ENCODE measurements at regions not wholly inside any gene's neighbourhood (a gene's known extent, or its start where the extent isn't known, plus 50 kb on each side); places are given as distances from the start of the nearest gene placed in this dataset.
"Not testable (repeated sequence)": the region's sequence is repeated elsewhere in the genome, so short reads cannot be mapped to it uniquely, and the experiment has no call there.

DNA sequence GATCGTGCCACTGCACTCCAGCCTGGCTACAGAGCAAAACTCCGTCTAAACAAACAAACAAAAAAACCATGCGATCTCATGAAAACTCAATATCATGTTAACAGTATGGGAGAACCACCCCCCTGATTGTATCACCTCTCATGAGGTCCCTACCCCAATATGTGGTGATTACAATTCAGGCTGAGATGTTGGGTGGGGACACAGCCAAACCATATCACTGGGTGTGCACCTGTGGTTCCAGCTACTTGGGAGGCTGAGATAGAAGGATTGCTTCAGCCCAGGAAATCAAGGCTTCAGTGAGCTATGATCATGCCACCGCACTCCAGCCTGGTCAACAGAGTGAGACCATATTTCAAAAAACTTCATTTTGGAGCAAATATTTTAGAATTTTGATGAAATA is 1094.7 kb upstream of the CDH8 start:
- no peak for DNase-seq (ENCODE audit: low spot score)

- no peak for DNase-seq (ENCODE audit: low spot score)
Measured at GRCh38 chr16:63129411-63130125, 1093.3 kb upstream of the CDH8 start.

DNA sequence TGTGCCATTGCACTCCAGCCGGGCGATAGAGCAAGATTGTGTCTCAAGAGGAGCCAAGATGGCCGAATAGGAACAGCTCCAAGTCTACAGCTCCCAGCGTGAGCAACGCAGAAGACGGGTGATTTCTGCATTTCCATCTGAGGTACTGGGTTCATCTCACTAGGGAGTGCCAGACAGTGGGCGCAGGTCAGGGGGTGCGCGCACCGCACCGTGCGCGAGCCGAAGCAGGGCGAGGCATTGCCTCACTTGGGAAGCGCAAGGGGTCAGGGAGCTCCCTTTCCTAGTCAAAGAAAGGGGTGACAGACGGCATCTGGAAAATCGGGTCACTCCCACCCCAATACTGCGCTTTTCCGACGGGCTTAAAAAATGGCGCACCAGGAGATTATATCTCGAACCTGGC is 1083.7 kb upstream of the CDH8 start:
- not testable (repeated sequence) for DNase-seq (ENCODE audit: low spot score)

- no peak for DNase-seq (ENCODE audit: low spot score)
Measured at GRCh38 chr16:63100082-63100481, 1063.8 kb upstream of the CDH8 start.

GRCh38 chr16:63096857-63097256 is 1060.6 kb upstream of the CDH8 start:
- DNase-seq (ENCODE audit: low spot score) = no peak

- DNase-seq (ENCODE audit: low spot score) = no peak
Measured at GRCh38 chr16:63092736-63093135, 1056.5 kb upstream of the CDH8 start.

- no peak for DNase-seq (ENCODE audit: low spot score)
Measured at GRCh38 chr16:63082101-63082500, 1045.9 kb upstream of the CDH8 start.

DNA sequence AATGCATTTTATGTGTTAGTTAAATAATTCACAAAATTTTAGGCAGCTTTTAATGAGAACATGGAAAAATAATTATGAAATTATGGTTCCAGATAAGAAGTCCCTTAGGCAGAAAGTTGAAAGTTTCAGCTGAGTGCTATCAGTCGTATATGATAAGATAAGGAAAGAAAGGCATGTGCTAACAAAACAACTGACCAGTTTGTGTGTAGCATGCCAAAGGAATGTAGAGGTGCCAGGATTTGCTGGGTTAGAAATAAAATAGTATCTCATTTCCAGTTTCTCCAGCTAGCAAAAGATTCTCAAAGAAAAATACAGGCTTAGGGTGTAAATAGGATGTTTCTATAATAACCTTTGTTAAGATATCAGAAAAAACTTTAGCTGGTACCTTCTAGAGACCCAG is 1044.5 kb upstream of the CDH8 start:
- no peak for DNase-seq (ENCODE audit: low spot score)

DNA sequence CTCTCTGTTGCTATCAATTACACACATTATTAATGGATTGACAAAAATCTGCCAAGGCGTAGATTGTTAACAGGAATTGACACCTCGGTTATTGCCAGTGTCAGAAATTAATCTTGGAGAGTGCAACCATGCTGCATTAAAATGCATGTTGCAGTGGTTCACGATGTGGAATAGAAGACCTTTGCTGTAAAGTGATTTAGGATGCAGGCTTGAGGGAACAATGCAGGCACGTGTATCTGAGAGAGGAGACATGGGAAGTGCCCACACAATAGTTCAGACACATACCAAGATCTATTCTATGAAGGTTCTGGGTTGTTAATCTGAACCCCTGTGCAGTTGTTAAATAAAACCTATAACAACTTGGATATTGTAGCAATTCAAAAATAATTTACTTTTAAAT is 1032.8 kb upstream of the CDH8 start:
- DNase-seq (ENCODE audit: low spot score) = no peak

GRCh38 chr16:63067141-63067540 is 1030.9 kb upstream of the CDH8 start:
- DNase-seq (ENCODE audit: low spot score) = no peak

- DNase-seq (ENCODE audit: low spot score) = no peak
Measured at GRCh38 chr16:63066552-63066951, 1030.3 kb upstream of the CDH8 start.

GRCh38 chr16:63061319-63061718 is 1025.1 kb upstream of the CDH8 start:
- no peak for DNase-seq (ENCODE audit: low spot score)

DNA sequence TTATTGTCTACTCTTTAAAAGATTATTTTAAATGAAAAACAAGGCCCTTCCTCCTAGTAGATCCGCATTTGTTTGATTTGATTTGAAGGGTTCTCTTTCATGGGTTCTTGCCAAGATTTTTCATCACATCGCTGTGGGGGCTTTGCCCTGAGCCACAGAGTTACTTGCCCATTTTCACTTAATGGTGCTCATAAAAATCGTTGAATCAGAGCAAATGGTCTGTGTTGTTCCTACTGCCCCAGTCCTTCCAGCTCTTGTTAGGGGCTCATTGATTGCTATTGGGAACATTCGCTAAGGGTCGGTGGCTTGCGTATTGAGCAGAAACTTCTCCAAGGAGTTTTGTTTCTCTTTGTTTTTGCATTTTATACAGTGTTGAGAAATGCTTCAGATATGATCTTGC is 1023.4 kb upstream of the CDH8 start:
- DNase-seq (ENCODE audit: low spot score) = no peak

DNA sequence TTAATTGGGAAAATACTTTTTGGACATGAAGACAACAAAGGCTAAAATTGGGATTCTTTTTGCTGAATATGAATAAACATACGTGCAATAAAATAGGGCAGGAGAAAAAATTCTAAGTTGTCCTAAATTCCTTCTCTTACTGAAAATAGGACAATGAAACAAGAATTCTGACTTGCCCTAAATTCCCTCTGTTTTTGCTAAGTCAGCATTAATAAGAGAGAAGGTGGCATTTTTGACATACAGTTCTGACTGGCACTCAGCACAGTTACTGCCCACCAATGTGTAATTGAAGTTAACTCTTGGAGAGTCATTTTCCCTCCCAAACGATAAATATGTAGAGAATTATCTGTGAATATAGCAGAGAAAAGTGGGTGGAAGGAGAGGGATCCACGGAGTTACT is 1021.1 kb upstream of the CDH8 start:
- no peak for DNase-seq (ENCODE audit: low spot score)

- no peak for DNase-seq (ENCODE audit: low spot score)
Measured at GRCh38 chr16:63050391-63050790, 1014.2 kb upstream of the CDH8 start.

- no peak for DNase-seq (ENCODE audit: low spot score)
Measured at GRCh38 chr16:63038397-63039106, 1002.3 kb upstream of the CDH8 start.

GRCh38 chr16:63037761-63038396 is 1001.6 kb upstream of the CDH8 start:
- DNase-seq (ENCODE audit: low spot score) = no peak

DNA sequence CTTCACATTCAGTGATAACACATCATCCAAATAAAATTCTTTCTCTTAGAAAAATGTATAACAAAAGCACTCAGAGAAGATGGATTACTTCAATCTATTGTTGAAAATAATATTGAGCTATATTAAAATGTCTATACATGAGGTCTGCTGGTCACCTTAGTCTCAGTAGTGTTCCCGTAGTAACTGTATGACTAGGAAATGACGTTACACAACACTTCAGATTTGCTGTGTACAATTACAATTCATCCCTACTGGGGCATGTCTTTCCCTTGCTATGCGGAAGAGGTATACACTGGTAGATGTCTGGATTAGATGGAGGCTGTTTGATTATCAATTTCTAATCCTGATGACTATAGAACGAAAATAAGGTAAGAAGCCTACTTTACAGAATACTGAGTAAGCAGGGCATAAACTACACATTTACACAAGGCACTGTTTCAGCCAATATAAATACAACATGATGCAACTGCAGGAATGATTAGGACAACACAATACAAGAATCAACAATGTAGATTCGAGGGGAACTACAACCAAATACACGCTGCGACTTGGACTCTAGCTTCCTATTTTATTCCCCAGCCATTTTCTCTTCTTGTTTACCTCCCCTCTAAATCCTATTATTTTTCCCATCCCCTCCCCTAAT is 982.5 kb upstream of the CDH8 start:
- DNase-seq (ENCODE audit: low spot score) = no peak

- DNase-seq (ENCODE audit: low spot score) = no peak
Measured at GRCh38 chr16:63008688-63009087, 972.5 kb upstream of the CDH8 start.

- DNase-seq (ENCODE audit: low spot score) = no peak
Measured at GRCh38 chr16:63005356-63005755, 969.1 kb upstream of the CDH8 start.

GRCh38 chr16:62989480-62989879 is 953.2 kb upstream of the CDH8 start:
- DNase-seq (ENCODE audit: low spot score) = no peak

DNA sequence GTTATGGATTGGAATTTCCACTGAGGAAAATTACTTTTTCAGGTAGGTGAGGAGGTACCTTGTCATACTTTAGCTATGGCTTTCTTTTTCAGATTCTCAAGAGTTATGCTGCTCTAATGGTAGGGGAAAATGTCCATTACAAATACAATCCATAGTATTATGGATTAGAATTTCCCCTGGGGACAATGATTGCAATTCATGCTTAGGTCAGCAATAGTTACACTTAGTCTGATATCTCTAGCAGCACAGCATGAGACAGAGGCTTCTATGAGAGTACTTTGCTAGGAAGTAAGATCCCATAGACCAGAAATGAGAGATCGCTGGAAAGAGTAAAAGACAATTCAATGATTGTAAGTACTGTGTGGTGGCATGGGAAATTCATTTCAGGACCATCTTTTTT is 949.5 kb upstream of the CDH8 start:
- DNase-seq (ENCODE audit: low spot score) = no peak

DNA sequence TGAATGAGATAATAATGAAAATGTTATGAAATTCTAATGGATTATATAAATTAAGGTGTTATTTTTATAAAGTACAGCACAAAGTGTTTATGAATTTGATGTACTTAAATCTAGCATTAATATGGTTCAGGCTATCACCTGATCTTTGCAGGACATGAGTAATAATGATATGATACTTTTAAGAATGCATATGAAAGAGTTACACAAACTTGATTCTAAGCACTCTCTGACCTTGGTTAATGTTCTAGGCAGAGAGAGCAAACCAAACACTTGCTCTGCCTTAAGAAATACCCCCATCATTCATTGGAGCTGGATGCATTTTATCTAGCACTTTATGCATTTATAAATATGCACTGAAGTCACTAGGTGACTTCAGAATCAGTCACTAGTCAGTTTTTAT is 942.2 kb upstream of the CDH8 start:
- DNase-seq (ENCODE audit: low spot score) = no peak

All from mucosa of gallbladder (tissue), 1 donor.